ENCODE measurements at regions not wholly inside any gene's neighbourhood (a gene's known extent, or its start where the extent isn't known, plus 50 kb on each side); places are given as distances from the start of the nearest gene placed in this dataset.
"Not testable (repeated sequence)": the region's sequence is repeated elsewhere in the genome, so short reads cannot be mapped to it uniquely, and the experiment has no call there.

- DNase-seq (ENCODE audit: low read depth) = no peak
Measured at GRCh38 chr9:106751681-106752080, 111.3 kb upstream of the ZNF462 start.

DNA sequence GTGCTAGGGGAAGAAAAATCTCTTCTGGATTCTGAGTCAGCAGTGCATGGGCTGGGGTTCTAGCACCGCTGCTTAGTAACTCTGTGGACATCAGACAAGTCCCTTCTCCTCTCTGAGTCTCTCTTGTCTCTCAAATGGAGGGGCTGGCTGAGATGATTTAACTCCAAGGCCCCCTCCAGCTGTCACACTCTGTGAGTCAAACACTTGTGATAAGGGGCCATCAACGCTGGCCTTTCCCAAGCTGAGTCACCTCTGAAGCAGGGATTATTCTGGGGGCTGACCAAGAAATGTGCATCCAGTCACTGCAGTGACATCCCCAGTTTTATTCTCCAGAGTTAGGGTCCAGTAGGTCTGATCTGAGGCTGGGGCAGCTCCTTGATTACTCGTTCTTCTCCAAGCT is 110.4 kb upstream of the ZNF462 start:
- peak; percentile 31 for DNase-seq (ENCODE audit: low read depth)

DNA sequence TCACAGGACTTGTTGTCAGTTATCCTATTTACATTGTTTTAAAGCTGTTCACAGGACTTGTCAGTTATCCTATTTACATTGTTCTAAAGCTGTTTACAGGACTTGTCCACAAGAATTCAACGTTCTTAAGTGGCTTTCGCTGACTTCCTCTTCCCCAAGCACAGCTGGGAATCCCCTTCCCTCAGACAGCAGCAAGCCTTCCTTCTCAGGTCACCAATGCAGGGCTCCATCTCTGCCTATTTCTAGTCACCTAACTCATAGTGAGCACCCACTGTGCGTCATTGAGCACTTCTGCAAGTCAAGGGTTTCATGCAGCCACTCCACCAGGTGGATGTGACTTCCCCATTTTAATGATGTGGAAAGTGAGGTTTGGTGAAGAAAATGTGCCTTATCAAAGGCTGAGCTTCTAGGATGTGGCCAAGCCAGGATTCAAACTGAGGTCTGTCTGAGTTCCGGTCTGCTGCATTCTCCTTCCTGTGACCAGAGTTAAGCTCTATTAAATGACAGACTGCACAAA is 109.8 kb upstream of the ZNF462 start:
- no peak for DNase-seq (ENCODE audit: low read depth)

GRCh38 chr9:106755736-106756135 is 107.2 kb upstream of the ZNF462 start:
- DNase-seq (ENCODE audit: low read depth) = no peak

GRCh38 chr9:106757514-106757913 is 105.5 kb upstream of the ZNF462 start:
- no peak for DNase-seq (ENCODE audit: low read depth)

- peak; percentile 56 for DNase-seq (ENCODE audit: low read depth)
Measured at GRCh38 chr9:106758911-106759310, 104.1 kb upstream of the ZNF462 start.

GRCh38 chr9:106761493-106761892 is 101.5 kb upstream of the ZNF462 start:
- no peak for DNase-seq (ENCODE audit: low read depth)

- no peak for DNase-seq (ENCODE audit: low read depth)
Measured at GRCh38 chr9:106766616-106767015, 96.3 kb upstream of the ZNF462 start.

- DNase-seq (ENCODE audit: low read depth) = no peak
Measured at GRCh38 chr9:106769331-106769730, 93.6 kb upstream of the ZNF462 start.

DNA sequence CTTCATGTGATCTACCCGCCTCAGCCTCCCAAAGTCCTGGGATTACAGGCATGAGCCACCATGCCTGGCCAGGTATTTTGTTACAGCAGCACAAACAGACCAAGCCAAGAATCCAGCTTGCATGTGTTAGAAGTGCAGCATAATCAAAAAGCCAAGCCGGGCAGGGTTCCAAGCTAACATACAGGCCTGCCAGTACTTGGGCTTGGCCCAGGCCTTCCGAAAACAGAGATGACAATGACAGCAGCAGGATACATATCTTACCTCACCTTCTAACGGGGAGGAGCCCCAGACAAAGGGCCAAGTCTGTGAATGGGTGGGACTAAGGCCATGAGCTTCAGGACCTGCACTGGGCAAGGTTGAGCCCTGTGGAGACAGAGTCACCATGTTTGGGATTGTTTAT is 91.4 kb upstream of the ZNF462 start:
- no peak for DNase-seq (ENCODE audit: low read depth)

DNA sequence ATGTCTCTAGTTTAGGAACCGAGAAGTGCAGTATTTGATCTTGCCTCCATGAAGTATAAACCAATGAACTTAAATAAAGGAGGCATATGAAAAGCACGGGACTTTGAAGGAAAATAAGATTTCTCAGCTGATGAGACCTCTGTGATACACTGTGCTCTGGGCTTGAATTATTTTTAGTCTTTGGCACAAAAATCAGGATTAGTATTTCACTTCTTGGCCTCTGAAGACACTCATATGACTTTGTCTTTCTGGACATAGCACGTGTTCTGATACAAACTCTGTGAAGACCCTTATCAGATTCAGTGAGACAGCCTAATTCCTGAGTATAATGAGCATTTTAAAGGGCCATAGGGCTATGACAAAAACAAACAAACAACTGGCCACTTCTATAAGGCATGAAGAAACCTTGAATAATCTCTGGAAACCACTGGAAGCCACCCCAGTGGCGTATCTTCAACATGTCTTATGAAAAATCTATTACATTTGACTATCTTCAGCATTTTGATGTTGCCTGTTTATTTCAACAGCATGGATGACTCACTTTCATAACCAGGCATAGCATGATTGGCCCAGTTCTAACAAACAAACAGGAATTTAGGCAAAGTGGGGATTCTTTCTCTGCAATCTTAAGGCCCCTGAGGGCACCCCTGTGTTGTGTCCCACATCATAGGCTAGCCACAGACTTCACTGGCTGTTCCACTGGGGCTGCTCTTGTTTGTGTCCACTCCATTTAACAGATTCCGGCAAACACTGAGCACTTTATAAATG is 90.3 kb upstream of the ZNF462 start:
- peak; percentile 68 for DNase-seq (ENCODE audit: low read depth)

GRCh38 chr9:106773750-106774149 is 89.2 kb upstream of the ZNF462 start:
- DNase-seq (ENCODE audit: low read depth) = no peak

DNA sequence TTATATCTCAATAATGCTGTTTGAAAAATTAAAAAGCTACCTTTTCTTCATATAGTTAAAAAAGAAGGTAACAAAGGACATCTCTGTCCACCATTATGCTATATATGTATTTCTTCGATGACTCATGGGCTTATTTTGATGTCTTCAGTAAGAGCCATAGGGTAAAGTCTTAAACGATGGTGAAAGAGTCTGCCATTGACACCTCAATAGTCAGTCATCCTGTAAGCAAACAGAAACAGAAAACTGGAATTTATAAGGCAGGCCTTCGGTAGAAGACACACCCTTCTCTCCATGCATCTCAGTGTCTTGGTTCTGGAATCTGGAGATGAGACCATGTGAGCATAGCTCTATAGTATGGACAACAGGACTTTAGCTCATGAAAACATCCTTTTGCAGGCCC is 87.0 kb upstream of the ZNF462 start:
- DNase-seq (ENCODE audit: low read depth) = no peak

DNA sequence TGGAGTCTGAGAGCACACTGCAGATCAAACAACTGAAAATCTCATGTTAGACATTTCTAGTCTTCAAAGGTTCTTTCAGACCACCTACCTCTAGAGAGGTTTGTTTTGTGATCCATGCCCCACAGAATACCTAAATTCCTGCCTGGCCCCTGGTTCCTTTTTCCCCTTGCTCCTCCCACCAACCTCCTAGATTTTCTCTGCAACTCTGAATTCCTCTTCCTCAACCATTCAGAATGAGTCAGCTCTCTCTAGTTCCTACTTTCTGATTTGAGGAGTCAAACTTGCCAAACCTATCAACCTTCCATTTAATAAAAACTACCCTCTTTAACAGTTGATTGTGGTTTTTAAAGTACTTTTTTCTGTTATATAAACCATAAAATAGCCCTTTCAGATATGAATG is 83.2 kb upstream of the ZNF462 start:
- no peak for DNase-seq (ENCODE audit: low read depth)

- DNase-seq (ENCODE audit: low read depth) = no peak
Measured at GRCh38 chr9:106783121-106783520, 79.8 kb upstream of the ZNF462 start.

DNA sequence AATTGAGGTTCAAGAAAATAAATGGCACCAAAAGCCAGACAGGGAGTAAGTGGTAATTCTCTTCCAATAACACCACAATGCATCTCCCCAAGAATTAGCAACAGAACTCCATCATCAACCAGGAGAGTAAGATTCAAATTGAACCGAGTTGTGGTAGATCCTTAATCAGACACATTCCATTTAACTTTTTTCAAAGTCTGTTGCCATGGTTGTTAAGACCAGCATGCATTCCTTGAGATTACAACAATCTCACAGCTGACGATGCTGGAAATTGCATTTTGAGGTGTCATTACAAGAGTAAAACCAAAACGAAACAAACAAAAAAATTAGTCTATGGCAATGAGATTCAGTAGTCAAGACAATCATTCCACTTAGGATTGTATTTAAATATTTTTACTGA is 78.9 kb upstream of the ZNF462 start:
- DNase-seq (ENCODE audit: low read depth) = peak; percentile 30

DNA sequence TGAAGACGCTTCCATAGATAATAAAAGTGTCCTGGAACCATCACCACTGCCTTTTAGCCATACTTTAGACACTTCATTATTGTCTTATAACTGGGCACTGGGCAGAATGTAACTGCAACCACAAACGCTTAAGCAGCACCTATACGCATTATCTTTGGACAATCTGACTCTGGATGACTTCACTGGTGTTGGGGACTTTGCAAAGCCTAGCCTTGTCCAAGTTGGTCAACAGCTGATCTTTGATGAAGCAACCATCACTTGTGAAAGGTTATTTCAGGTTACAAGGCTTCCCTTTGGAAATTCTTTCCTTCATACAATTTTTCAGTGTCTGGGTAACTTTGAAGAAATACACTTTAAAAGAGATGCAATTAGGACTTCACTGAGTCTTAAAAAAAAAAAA is 77.8 kb upstream of the ZNF462 start:
- no peak for DNase-seq (ENCODE audit: low read depth)

GRCh38 chr9:106788021-106788420 is 74.9 kb upstream of the ZNF462 start:
- not testable (repeated sequence) for DNase-seq (ENCODE audit: low read depth)

GRCh38 chr9:106795031-106795430 is 67.9 kb upstream of the ZNF462 start:
- DNase-seq (ENCODE audit: low read depth) = no peak

GRCh38 chr9:106796771-106797170 is 66.2 kb upstream of the ZNF462 start:
- DNase-seq (ENCODE audit: low read depth) = no peak

GRCh38 chr9:106797299-106797698 is 65.7 kb upstream of the ZNF462 start:
- DNase-seq (ENCODE audit: low read depth) = peak; percentile 35

- no peak for DNase-seq (ENCODE audit: low read depth)
Measured at GRCh38 chr9:106798016-106798799, 64.8 kb upstream of the ZNF462 start.

GRCh38 chr9:106799152-106799551 is 63.8 kb upstream of the ZNF462 start:
- peak; percentile 92 for DNase-seq (ENCODE audit: low read depth)

All from RPMI7951 (cell line).